IPS-18c (cell line): ENCODE measurements at regions not wholly inside any gene's neighbourhood (a gene's known extent, or its start where the extent isn't known, plus 50 kb on each side); places are given as distances from the start of the nearest gene placed in this dataset.

Experiments used
- H3K4me3 ChIP-seq: 2 replicates; pipeline ENCODE4 v1.7.0; 2013; ENCODE audit warnings: low read depth, mild to moderate bottlenecking, low read length, moderate library complexity; ENCODE audit not compliant: insufficient read depth
- H3K9me3 ChIP-seq: one replicate; pipeline ENCODE4 v1.6.1; 2013; ENCODE audit warnings: mild to moderate bottlenecking, low read length, moderate library complexity; ENCODE audit not compliant: control insufficient read depth, insufficient read depth

DNA sequence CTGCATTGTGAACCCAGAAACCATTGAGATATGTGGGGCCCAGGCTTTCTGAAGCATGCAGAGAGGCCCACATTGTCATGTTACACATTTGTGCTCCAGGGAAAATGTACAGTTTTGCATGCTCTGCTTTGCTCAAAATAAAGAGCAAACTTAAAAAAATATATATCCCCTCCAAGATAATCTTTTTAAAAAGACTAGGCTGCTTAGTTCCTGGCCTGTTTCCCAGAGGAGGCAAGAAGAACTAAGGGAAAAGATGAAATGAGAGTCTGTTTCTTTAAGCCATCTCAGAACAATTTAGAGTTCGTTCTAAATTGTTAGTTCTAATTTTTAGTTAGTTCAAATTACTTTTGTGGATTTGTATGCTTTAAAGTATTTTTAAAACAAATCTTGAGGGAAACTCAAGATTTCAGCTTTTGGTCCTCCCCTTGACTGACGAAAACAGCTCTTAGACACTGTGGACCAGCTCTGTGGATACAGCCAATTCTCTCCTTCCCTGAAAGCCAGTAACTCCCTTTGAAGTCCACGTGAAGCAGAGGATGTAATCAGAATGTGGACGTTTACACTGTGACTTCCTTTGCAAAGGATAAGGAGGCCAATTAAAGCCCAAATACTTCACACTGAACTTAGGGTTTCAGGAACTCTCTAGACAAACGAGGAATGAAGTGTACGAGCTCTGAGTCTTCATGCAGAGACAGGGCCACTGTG is 84.7 kb downstream of the CD164 start:
- H3K9me3 ChIP-seq: no peaks in the 10 kb centered on the region
- H3K4me3 ChIP-seq: no peak overlapping the region

DNA sequence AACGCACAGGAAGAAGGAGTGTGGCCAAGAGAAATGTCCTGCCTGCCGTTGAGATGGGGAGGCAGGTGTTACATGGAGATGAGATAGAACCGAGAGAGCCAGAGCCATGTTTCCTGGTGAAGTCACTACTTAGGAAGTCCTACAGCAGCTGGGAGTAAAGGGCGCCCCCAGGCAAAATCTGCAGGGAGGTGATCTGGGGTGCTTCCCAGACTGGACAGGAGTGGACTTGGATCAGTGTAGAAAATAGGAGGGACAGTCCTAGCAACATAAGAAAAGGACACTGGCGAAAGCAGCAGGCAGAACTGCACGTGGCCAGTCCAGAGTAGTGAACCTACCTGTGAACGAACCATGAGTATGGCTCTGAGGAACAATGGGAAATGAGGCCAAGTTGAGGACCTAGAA is 85.3 kb downstream of the CD164 start:
- H3K9me3 ChIP-seq: no peaks in the 10 kb centered on the region
- H3K4me3 ChIP-seq: no peak overlapping the region

GRCh38 chr6:109296452-109296851 is 85.8 kb downstream of the CD164 start:
- H3K4me3 ChIP-seq: no peak overlapping the region
- H3K9me3 ChIP-seq: no peaks in the 10 kb centered on the region

GRCh38 chr6:109295774-109296156 is 86.5 kb downstream of the CD164 start:
- Histone ChIP-seq H3K9me3 (no peaks in the 10 kb centered on the region), H3K4me3 (no peak overlapping the region)

DNA sequence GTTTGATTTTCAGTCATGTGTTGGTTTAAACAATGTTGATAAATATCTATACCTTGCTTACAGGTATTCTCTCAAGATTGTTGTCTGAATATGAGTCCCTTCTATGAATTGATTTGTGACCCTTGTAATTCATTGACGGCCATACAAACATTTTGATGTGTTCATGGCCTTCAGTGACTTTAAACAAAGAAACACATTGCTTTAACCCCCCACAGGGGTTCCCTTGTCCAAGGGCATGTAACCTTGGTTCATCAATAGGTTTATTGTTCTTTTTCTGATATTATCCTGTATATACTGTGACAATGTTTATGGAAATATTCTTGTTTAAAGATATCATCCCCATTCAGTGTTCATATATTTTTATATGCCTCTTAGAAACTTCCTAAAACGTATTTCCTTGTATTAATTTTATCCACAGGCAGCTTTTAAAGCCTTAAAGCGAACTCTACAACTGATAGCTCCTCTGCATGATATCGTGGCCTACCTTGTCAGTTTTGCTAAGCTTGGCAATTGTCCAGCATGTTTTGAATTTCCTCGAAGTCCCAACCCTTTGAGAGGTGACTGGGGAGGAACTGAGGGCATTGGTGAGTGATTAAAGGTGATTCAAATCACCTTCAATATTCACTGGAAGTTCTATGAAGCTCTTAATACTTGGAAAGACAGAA is 87.0 kb downstream of the CD164 start:
- no peak overlapping the region for H3K4me3 ChIP-seq
- no peaks in the 10 kb centered on the region for H3K9me3 ChIP-seq

GRCh38 chr6:109292983-109293586 is 89.2 kb downstream of the CD164 start:
- Histone ChIP-seq H3K4me3 (no peak overlapping the region), H3K9me3 (no peaks in the 10 kb centered on the region)

DNA sequence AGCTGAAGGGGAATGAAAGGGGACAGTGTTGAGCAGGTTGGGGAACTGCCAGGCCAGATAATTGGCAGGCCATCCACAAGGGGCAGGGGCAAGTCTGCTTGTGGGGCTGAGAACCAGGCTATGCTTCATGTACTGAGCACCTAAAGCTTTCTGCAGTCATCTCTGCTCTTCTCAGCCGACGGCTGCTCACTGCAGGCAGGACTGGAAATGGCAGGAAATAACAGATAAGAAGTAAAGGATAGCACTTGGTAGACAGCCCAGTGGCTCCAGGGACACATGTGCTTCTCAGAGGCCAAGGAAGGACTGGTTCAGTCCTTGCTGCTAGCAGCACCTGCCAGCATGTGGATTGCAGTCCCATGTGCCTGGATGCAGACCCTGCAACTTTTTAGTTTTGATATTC is 89.8 kb downstream of the CD164 start:
- H3K4me3 ChIP-seq: no peak overlapping the region
- no peaks in the 10 kb centered on the region for H3K9me3 ChIP-seq

- no peaks in the 10 kb centered on the region for H3K9me3 ChIP-seq
- H3K4me3 ChIP-seq: no peak overlapping the region
Measured at GRCh38 chr6:109291902-109292301, 90.4 kb downstream of the CD164 start.

DNA sequence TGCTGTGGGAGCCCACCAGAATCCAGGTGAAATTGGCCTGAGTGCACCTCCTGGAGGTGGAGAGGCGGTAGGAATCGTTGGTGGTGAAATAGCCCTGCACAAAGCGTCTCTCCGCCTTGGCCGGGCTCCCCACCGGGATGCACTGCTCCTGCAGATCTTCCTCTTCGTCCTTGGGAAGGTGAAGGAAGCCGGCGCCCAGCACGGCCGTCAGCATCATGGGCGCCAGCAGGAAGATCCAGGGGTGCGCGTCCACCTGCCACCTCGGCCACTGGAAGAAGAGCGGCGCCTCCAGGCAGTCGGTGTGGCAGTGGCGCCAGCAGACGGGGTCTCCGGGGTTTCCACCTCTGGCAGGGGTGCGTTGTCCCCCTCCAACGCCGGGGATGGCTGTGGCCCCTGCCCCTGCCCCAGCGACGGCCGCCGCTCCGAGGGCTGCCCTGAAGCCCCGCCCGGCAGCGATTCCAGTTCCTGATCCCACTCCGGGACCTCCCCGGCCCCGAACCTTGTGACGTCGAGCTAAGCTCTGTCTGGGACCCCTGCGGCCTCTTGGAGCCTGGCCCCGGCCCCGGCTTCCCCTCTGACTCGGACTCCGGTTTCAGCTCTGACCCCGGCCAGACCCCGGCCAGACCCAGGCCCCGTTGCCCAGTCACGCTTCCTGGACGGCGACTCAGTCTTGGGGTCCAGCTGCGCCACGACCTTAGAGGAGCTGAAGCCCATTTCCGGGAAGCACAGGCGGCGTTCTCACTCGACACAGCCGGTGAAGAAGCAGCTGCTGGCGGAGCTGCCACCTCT is 91.9 kb downstream of the CD164 start:
- H3K4me3 ChIP-seq: no peak overlapping the region
- no peaks in the 10 kb centered on the region for H3K9me3 ChIP-seq

DNA sequence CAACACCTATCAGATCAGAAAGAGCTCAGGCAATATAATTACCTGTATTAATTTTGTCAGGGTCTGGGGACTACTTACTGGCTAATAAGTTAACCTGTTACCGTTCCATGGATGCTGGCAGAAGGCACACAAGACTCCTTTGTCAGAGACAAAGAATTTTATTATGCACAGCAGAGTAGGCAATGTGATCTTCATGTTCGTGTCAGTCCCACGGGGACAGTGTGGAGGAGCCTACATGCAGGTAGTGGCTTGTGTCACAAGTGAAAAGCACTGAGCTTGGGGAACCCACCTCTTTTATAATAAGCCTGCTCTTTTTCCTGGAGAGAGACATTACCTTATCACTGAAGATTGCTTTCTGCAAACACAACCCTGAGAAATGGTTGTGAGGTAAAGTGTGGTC is 96.9 kb downstream of the CD164 start:
- Histone ChIP-seq H3K9me3 (no peaks in the 10 kb centered on the region), H3K4me3 (no peak overlapping the region)

DNA sequence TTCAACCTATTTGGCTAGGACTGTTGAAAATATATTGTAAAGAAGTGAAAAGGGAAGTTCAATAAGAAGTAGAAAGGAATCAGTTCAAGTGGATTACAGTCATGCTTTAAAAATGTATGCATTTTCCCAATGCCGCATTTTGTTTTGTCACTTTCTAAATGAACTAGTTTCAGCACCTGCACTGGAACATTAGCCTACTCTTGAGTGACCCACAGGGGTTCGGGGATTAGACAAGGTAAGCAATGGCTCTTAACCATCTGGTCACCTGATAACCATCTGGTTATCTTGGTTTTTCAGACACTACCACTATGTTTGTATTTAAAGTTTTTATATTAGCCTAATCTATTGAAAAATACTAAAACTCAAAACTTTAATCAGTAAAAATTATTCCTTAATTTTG is 97.6 kb downstream of the CD164 start:
- Histone ChIP-seq H3K9me3 (no peaks in the 10 kb centered on the region), H3K4me3 (no peak overlapping the region)

- Histone ChIP-seq H3K9me3 (no peaks in the 10 kb centered on the region), H3K4me3 (no peak overlapping the region)
Measured at GRCh38 chr6:109282756-109283155, 99.5 kb downstream of the CD164 start.

DNA sequence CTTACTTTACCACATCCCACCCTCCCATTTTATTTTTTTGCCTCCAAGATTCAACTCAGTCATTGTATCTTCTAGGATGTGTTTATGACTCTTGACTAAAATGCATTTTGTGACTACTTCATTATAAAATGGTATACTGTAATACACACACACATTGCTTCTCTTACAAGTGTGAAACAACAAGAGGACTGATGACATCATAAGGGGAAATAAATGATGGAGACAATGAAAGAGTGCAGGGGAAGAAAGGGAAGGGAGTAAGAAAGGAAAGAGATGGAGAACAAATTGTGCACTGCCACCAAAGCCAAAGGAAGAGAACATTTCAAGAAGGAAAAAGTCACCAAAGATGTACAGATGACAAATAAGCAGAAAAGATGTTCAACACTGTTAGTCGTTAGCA is 102.6 kb downstream of the CD164 start:
- H3K4me3 ChIP-seq: no peak overlapping the region
- H3K9me3 ChIP-seq: no peaks in the 10 kb centered on the region

GRCh38 chr6:109271622-109272021 is 110.6 kb downstream of the CD164 start:
- H3K4me3 ChIP-seq: no peak overlapping the region
- peaks cover 3% of the 10 kb centered on the region for H3K9me3 ChIP-seq

DNA sequence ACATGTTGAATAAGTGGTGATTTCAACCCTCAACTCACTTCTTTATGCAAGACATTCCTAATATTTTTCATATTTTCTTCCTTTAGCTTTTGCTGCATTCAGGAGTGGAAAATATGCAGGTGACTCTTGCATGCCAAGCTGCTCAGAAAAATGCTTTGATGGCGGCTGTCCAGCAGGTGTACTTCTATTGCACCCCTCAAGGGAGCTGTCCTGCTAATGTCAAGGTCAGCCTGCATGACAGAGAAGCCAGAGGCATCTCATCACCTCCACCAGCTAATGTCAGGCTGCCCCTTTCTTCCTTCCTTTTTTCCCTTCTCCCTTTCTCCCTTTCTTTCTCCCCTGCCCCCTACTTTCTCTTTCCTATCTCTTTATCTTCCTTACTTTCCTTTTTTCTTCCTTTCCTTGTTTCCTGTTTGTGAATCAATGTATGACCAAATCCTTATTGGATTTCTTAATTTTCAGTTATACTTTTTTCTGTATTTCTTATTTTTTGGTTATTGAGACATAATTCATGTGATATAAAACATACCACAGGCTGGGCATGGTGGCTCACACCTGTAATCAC is 112.2 kb downstream of the CD164 start:
- Histone ChIP-seq H3K9me3 (peaks cover 3% of the 10 kb centered on the region), H3K4me3 (no peak overlapping the region)

GRCh38 chr6:109269057-109269456 is 113.2 kb downstream of the CD164 start:
- Histone ChIP-seq H3K4me3 (no peak overlapping the region), H3K9me3 (peaks cover 3% of the 10 kb centered on the region)

DNA sequence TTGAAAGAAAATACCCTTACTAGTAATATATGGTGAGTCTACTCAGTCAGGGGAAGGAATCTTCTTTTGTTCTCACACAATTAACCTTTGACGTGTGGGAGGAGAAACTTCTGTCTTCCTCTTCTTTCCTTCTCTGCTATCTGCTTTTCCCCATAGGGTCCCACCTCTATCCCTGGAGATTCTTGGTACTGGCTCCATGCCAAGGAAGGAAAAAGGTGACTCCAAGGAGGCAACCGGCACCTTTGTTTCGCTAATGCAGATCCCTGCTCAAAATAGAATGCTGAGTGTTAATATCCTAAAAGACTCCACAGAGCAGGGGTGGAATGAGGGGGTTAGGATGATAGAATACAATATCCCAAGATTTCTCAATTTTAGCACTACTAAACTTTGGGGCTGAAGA is 116.7 kb downstream of the CD164 start:
- Histone ChIP-seq H3K4me3 (no peak overlapping the region), H3K9me3 (peaks cover 3% of the 10 kb centered on the region)
